ENCODE measurements at regions not wholly inside any gene's neighbourhood (a gene's known extent, or its start where the extent isn't known, plus 50 kb on each side); places are given as distances from the start of the nearest gene placed in this dataset.

DNA sequence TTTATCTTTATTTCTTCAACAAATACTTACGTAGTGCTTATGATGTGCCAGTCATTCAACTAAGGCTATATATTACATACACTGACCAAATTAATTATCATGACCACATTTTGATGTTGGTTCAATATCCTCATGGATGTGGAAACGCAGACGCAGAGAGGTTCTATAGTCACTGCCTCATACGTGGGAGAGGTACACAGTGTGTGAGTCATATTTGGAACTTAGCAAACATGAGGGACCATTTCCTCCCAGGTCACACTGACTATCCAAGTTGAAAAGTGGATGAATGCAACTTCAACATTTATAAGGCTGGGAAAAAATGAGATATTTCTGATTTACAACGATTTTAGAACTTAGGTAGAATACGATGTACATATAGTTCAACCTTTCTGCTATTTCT lies 113.6 kb downstream of the PRLHR start:
- H3K4me3 Mint-ChIP-seq (ENCODE audit: low read depth, unreplicated experiment): no peak overlapping the region
- peaks cover 8% of the 10 kb centered on the region for H3K9me3 Mint-ChIP-seq (ENCODE audit: low read depth, unreplicated experiment)
- no peaks in the 10 kb centered on the region for H3K27me3 Mint-ChIP-seq (ENCODE audit: unreplicated experiment)
- TF ChIP-seq, protein P1, sequence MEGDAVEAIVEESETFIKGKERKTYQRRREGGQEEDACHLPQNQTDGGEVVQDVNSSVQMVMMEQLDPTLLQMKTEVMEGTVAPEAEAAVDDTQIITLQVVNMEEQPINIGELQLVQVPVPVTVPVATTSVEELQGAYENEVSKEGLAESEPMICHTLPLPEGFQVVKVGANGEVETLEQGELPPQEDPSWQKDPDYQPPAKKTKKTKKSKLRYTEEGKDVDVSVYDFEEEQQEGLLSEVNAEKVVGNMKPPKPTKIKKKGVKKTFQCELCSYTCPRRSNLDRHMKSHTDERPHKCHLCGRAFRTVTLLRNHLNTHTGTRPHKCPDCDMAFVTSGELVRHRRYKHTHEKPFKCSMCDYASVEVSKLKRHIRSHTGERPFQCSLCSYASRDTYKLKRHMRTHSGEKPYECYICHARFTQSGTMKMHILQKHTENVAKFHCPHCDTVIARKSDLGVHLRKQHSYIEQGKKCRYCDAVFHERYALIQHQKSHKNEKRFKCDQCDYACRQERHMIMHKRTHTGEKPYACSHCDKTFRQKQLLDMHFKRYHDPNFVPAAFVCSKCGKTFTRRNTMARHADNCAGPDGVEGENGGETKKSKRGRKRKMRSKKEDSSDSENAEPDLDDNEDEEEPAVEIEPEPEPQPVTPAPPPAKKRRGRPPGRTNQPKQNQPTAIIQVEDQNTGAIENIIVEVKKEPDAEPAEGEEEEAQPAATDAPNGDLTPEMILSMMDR (IDR thresholded peaks at IDR 0.05; ENCODE audit: unreplicated experiment): no peak
- CTCF ChIA-PET: no interaction called here
- no TSS peak for BruUV-seq (replicated peaks)
- H3K4me1 Mint-ChIP-seq (ENCODE audit: low read depth, unreplicated experiment): no peaks in the 10 kb centered on the region
- no peak overlapping the region for H3K27ac Mint-ChIP-seq (ENCODE audit: unreplicated experiment)
- intact Hi-C loops (cut with micrococcal nuclease; ENCODE audit: unreplicated experiment): no loop called here
- H3K36me3 Mint-ChIP-seq (ENCODE audit: insufficient read depth, unreplicated experiment): no peaks in the 10 kb centered on the region
- DNase-seq: no peak

DNA sequence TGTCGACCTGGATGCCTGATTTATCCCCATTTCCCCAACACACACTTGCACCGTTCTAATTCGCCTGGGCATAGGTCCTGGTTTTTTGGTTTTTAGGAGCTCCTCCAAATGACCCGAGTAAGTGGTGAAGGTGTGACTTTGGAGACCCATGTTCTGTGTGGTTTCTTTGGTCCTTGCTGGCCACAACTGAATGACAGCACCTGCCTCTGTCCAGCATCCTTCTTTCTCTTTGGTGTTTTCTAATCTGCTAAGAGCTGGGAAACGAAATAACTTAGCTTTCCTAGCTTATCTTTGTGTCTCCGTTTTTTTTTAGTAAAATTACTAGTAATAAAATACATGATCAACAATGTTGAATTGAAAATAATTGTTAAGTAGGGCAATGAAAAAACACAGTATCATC lies 120.2 kb downstream of the PRLHR start:
- no peak for DNase-seq
- H3K36me3 Mint-ChIP-seq (ENCODE audit: insufficient read depth, unreplicated experiment): no peaks in the 10 kb centered on the region
- peaks cover 19% of the 10 kb centered on the region for H3K27me3 Mint-ChIP-seq (ENCODE audit: unreplicated experiment)
- H3K4me3 Mint-ChIP-seq (ENCODE audit: low read depth, unreplicated experiment): no peak overlapping the region
- intact Hi-C loops (cut with micrococcal nuclease; ENCODE audit: unreplicated experiment): no loop called here
- BruUV-seq (replicated peaks): no TSS peak
- no peak overlapping the region for H3K27ac Mint-ChIP-seq (ENCODE audit: unreplicated experiment)
- no peaks in the 10 kb centered on the region for H3K9me3 Mint-ChIP-seq (ENCODE audit: low read depth, unreplicated experiment)
- CTCF ChIA-PET: no interaction called here
- TF ChIP-seq, protein P1 (IDR thresholded peaks at IDR 0.05; ENCODE audit: unreplicated experiment): no peak
- H3K4me1 Mint-ChIP-seq (ENCODE audit: low read depth, unreplicated experiment): no peaks in the 10 kb centered on the region

DNA sequence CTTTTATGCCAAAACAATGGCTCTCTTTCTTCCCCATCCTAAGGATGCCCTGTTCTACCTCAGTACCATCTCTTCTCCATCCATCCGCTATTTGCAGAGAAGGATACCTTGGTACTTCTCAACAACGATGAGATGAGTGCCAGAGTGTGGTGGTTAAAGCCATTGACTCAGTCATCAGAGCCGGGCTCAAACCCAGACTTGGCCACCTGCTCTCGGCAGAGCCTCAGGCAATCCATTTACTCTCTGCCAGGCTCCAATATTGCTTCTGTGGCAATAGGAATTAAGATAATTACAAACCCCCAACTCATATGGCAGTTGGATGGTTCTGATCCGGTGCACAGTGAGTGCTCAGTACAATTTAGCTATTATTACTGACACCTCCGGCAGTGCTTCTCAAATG lies 121.3 kb downstream of the PRLHR start:
- Mint-ChIP-seq H3K4me1 (ENCODE audit: low read depth, unreplicated experiment) (no peaks in the 10 kb centered on the region), H3K27ac (ENCODE audit: unreplicated experiment) (no peak overlapping the region), H3K4me3 (ENCODE audit: low read depth, unreplicated experiment) (no peak overlapping the region), H3K27me3 (ENCODE audit: unreplicated experiment) (peaks cover 30% of the 10 kb centered on the region), H3K36me3 (ENCODE audit: insufficient read depth, unreplicated experiment) (no peaks in the 10 kb centered on the region), H3K9me3 (ENCODE audit: low read depth, unreplicated experiment) (no peaks in the 10 kb centered on the region)
- no TSS peak for BruUV-seq (replicated peaks)
- TF ChIP-seq, protein P1 (IDR thresholded peaks at IDR 0.05; ENCODE audit: unreplicated experiment): no peak
- CTCF ChIA-PET: no interaction called here
- intact Hi-C loops (cut with micrococcal nuclease; ENCODE audit: unreplicated experiment): no loop called here
- no peak for DNase-seq

DNA sequence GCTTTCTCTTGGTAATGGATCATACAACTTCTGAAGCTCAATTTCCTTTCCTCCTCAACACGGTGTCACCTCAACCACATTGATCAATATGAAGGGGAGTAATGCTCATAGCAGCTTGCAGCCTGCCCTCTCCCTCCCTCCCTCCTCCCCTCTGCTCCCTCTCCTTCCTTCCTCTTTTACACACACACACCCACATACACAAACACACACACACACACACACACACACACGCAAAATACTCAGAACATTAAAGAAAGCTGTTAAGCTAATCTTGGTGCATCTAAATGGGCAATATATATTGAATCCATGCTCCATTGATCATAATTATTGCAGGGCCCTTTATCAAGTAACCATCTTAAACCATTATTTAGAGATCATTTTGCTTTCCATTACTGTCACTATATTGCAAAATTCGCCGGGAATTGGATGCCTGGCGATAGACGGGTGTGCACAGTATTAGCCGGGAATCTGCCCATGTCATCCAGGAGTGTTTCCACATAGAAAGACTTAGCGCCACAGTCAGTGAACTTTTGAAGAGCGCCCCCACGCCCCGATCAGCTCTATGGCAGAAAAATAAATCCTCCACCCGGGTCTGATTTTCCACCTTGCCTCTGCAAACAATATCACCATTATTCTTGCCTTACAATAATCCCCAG lies 122.0 kb downstream of the PRLHR start:
- Mint-ChIP-seq H3K27me3 (ENCODE audit: unreplicated experiment) (peaks cover 37% of the 10 kb centered on the region), H3K9me3 (ENCODE audit: low read depth, unreplicated experiment) (no peaks in the 10 kb centered on the region), H3K4me1 (ENCODE audit: low read depth, unreplicated experiment) (no peaks in the 10 kb centered on the region), H3K36me3 (ENCODE audit: insufficient read depth, unreplicated experiment) (no peaks in the 10 kb centered on the region), H3K4me3 (ENCODE audit: low read depth, unreplicated experiment) (no peak overlapping the region), H3K27ac (ENCODE audit: unreplicated experiment) (no peak overlapping the region)
- intact Hi-C loops (cut with micrococcal nuclease; ENCODE audit: unreplicated experiment): no loop called here
- TF ChIP-seq, protein P1 (IDR thresholded peaks at IDR 0.05; ENCODE audit: unreplicated experiment): no peak
- no TSS peak for BruUV-seq (replicated peaks)
- DNase-seq: no peak
- CTCF ChIA-PET: no interaction called here

Measured in Calu3 (cell line).